ENCODE measurements at regions not wholly inside any gene's neighbourhood (a gene's known extent, or its start where the extent isn't known, plus 50 kb on each side); places are given as distances from the start of the nearest gene placed in this dataset.

DNA sequence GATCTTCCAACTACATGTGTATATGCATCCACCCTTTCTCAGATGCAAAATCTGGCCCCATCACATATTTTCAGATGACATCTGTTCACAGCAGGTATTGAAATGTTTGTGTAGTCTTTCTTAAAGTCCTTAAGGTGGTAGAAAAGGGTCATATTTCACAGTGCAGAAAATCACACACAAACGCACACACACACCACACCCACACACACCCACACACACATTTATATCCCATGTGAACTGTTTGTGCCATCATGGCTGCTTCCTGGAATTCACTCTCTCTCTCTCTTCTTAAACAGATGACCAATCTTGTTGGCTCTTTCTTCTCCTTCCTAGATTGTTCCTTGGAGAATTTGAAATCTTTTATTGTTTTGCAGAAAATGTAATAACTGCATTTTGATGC, 663.0 kb upstream of the GRM3 start:
- TF ChIP-seq, protein P1, sequence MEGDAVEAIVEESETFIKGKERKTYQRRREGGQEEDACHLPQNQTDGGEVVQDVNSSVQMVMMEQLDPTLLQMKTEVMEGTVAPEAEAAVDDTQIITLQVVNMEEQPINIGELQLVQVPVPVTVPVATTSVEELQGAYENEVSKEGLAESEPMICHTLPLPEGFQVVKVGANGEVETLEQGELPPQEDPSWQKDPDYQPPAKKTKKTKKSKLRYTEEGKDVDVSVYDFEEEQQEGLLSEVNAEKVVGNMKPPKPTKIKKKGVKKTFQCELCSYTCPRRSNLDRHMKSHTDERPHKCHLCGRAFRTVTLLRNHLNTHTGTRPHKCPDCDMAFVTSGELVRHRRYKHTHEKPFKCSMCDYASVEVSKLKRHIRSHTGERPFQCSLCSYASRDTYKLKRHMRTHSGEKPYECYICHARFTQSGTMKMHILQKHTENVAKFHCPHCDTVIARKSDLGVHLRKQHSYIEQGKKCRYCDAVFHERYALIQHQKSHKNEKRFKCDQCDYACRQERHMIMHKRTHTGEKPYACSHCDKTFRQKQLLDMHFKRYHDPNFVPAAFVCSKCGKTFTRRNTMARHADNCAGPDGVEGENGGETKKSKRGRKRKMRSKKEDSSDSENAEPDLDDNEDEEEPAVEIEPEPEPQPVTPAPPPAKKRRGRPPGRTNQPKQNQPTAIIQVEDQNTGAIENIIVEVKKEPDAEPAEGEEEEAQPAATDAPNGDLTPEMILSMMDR (IDR thresholded peaks at IDR 0.05; ENCODE audit: insufficient read depth, low read length, poor library complexity, severe bottlenecking) = no peak
- TF ChIP-seq EZH2phosphoT487 (conservative IDR thresholded peaks at IDR 0.05; ENCODE audit: low read length) = no peak

Data from SU-DHL-6 (cell line).